MM.1S (cell line): ENCODE measurements at regions not wholly inside any gene's neighbourhood (a gene's known extent, or its start where the extent isn't known, plus 50 kb on each side); places are given as distances from the start of the nearest gene placed in this dataset.

Experiments
- DNase-seq: peaks from one replicate; pipeline ENCODE4 v3.0.0-alpha.2; 2015
- H2AFZ ChIP-seq: fragments of 300-600 bp; sonication (generic); 2 replicates; pipeline ENCODE4 v1.6.0; 2016; ENCODE audit warnings: antibody characterized with exemption, low read length
- H3F3A ChIP-seq: fragments of 300-600 bp; sonication (generic); 2 replicates; pipeline ENCODE4 v1.6.1; 2016; ENCODE audit warnings: mild to moderate bottlenecking, antibody characterized with exemption, low read length, moderate library complexity, mixed read lengths; ENCODE audit not compliant: insufficient read depth
- H3K27ac ChIP-seq: fragments of 300-600 bp; sonication (generic); 2 replicates; pipeline ENCODE4 v1.5.1; 2016; ENCODE audit warnings: mild to moderate bottlenecking, low read length
- H3K27me3 ChIP-seq: fragments of 300-600 bp; sonication (generic); replicated peaks from 2 replicates; pipeline ENCODE4 v1.6.0; 2016; ENCODE audit warnings: low read length; ENCODE audit not compliant: insufficient read depth
- H3K36me3 ChIP-seq: fragments of 300-600 bp; sonication (generic); replicated peaks from 2 replicates; pipeline ENCODE4 v1.6.1; 2016; ENCODE audit warnings: mild to moderate bottlenecking, low read length, mixed read lengths; ENCODE audit not compliant: insufficient read depth
- H3K4me1 ChIP-seq: fragments of 300-600 bp; sonication (generic); 2 replicates; pipeline ENCODE4 v1.6.1; 2016; ENCODE audit warnings: low read length, mixed read lengths
- H3K4me2 ChIP-seq: fragments of 300-600 bp; sonication (generic); 2 replicates; pipeline ENCODE4 v1.6.0; 2016; ENCODE audit warnings: low read depth, low read length
- H3K4me3 ChIP-seq: fragments of 300-600 bp; sonication (generic); 2 replicates; pipeline ENCODE4 v1.5.1; 2016; ENCODE audit warnings: low read length, mixed read lengths
- H3K79me2 ChIP-seq: fragments of 300-600 bp; sonication (generic); 2 replicates; pipeline ENCODE4 v1.6.1; 2016; ENCODE audit warnings: mixed run types, low read length, mixed read lengths
- H3K9ac ChIP-seq: fragments of 300-600 bp; sonication (generic); 2 replicates; pipeline ENCODE4 v1.6.1; 2016; ENCODE audit warnings: low read length, mixed read lengths
- H3K9me2 ChIP-seq: fragments of 300-600 bp; sonication (generic); replicated peaks from 2 replicates; pipeline ENCODE4 v1.6.1; 2016; ENCODE audit warnings: mild to moderate bottlenecking, low read length, mixed read lengths; ENCODE audit not compliant: insufficient read depth
- H3K9me3 ChIP-seq: fragments of 300-600 bp; sonication (generic); replicated peaks from 2 replicates; pipeline ENCODE4 v1.6.1; 2016; ENCODE audit warnings: mild to moderate bottlenecking, low read length, mixed read lengths; ENCODE audit not compliant: insufficient read depth
- H4K20me1 ChIP-seq: fragments of 300-600 bp; sonication (generic); 2 replicates; pipeline ENCODE4 v1.6.1; 2016; ENCODE audit warnings: mild to moderate bottlenecking, low read length, moderate library complexity, mixed read lengths; ENCODE audit not compliant: insufficient read depth
- EZH2 ChIP-seq: fragments of 300-600 bp; sonication (generic); optimal IDR thresholded peaks from 2 replicates; pipeline ENCODE3; 2017; ENCODE audit warnings: low read depth, mild to moderate bottlenecking, antibody characterized with exemption, low read length, mixed read lengths
- EZH2phosphoT487 ChIP-seq: fragments of 300-600 bp; sonication (generic); IDR thresholded peaks from 2 replicates; pipeline ENCODE4 v1.6.1; 2018; ENCODE audit warnings: antibody characterized with exemption, low read length
- TF ChIP-seq, protein P1 (sequence below): fragments of 300-600 bp; sonication (generic); IDR thresholded peaks from 2 replicates; pipeline ENCODE4 v1.5.1; 2016; ENCODE audit warnings: antibody characterized with exemption, low read length, mixed read lengths

DNA sequence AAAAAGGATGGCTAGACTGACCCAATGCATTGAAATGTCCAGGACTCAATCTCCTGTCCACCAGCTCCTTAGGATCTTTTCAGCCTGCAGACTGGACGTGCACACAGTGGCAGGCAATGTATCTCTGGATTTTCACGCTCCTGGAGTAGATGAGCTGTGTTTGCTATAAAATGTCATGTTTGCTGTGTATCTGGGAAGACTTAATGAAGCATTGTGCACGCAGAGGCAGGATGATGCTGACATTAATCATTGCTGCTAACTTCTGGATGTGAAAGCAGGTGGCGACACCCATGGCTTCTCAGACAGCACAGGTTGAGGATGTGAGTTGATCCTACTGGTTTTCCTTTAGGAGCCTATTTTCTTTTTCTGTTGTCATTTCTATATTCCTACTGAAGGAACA lies 133.1 kb upstream of the PCSK2 start:
- no peaks in the 10 kb centered on the region for H3F3A ChIP-seq
- H3K79me2 ChIP-seq = no peaks in the 10 kb centered on the region
- H4K20me1 ChIP-seq = no peaks in the 10 kb centered on the region
- no peak for DNase-seq
- no peaks in the 10 kb centered on the region for H3K27me3 ChIP-seq
- H3K4me3 ChIP-seq = no peak overlapping the region
- no peaks in the 10 kb centered on the region for H3K9me2 ChIP-seq
- no peaks in the 10 kb centered on the region for H3K36me3 ChIP-seq
- no peak overlapping the region for H2AFZ ChIP-seq
- no peaks in the 10 kb centered on the region for H3K9me3 ChIP-seq
- no peaks in the 10 kb centered on the region for H3K4me1 ChIP-seq
- H3K9ac ChIP-seq = no peak overlapping the region
- no peak overlapping the region for H3K4me2 ChIP-seq
- no peak overlapping the region for H3K27ac ChIP-seq
- TF ChIP-seq EZH2 (no peak), EZH2phosphoT487 (no peak)
- TF ChIP-seq, protein P1, sequence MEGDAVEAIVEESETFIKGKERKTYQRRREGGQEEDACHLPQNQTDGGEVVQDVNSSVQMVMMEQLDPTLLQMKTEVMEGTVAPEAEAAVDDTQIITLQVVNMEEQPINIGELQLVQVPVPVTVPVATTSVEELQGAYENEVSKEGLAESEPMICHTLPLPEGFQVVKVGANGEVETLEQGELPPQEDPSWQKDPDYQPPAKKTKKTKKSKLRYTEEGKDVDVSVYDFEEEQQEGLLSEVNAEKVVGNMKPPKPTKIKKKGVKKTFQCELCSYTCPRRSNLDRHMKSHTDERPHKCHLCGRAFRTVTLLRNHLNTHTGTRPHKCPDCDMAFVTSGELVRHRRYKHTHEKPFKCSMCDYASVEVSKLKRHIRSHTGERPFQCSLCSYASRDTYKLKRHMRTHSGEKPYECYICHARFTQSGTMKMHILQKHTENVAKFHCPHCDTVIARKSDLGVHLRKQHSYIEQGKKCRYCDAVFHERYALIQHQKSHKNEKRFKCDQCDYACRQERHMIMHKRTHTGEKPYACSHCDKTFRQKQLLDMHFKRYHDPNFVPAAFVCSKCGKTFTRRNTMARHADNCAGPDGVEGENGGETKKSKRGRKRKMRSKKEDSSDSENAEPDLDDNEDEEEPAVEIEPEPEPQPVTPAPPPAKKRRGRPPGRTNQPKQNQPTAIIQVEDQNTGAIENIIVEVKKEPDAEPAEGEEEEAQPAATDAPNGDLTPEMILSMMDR = no peak

DNA sequence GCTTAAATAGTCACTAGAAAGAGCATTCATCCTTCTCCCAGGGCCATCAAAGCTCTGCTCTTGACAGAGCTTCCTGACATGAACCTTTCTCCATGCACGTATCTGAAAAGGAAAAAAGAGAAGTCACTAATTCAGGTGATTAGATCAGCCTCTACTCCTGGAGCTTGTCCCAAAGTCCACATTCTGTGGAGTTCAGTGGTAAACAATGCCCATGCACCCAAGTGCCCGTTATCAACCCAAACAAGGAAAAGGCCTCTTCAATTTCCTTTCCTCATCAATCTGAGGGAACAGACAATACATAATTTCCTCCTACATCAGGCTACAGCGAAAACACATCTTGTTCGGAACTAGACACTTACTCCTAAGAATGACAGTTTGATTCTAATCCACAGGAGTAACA lies 129.2 kb upstream of the PCSK2 start:
- Histone ChIP-seq H3K9me2 (no peaks in the 10 kb centered on the region), H3K4me3 (no peak overlapping the region), H2AFZ (no peak overlapping the region), H3K27me3 (no peaks in the 10 kb centered on the region), H3K9me3 (no peaks in the 10 kb centered on the region), H3K4me2 (no peak overlapping the region), H3F3A (no peaks in the 10 kb centered on the region), H4K20me1 (no peaks in the 10 kb centered on the region), H3K9ac (no peak overlapping the region), H3K4me1 (no peaks in the 10 kb centered on the region), H3K79me2 (no peaks in the 10 kb centered on the region), H3K36me3 (no peaks in the 10 kb centered on the region), H3K27ac (no peak overlapping the region)
- DNase-seq = no peak
- TF ChIP-seq EZH2 = no peak
- no peak for TF ChIP-seq EZH2phosphoT487
- TF ChIP-seq, protein P1 = no peak

- H3K36me3 ChIP-seq = no peaks in the 10 kb centered on the region
- TF ChIP-seq, protein P1 = no peak
- TF ChIP-seq EZH2 (no peak), EZH2phosphoT487 (no peak)
- H3K9me2 ChIP-seq = no peaks in the 10 kb centered on the region
- H3K4me2 ChIP-seq = no peak overlapping the region
- DNase-seq = no peak
- no peak overlapping the region for H2AFZ ChIP-seq
- H3K27ac ChIP-seq = no peak overlapping the region
- no peaks in the 10 kb centered on the region for H3K9me3 ChIP-seq
- H3F3A ChIP-seq = no peaks in the 10 kb centered on the region
- H3K27me3 ChIP-seq = no peaks in the 10 kb centered on the region
- H3K4me1 ChIP-seq = no peaks in the 10 kb centered on the region
- no peaks in the 10 kb centered on the region for H4K20me1 ChIP-seq
- H3K79me2 ChIP-seq = no peaks in the 10 kb centered on the region
- no peak overlapping the region for H3K9ac ChIP-seq
- H3K4me3 ChIP-seq = no peak overlapping the region
Observed at GRCh38 chr20:17100506-17100905, 126.3 kb upstream of the PCSK2 start.
